Neural cell (in vitro differentiated cells): ENCODE measurements at regions not wholly inside any gene's neighbourhood (a gene's known extent, or its start where the extent isn't known, plus 50 kb on each side); places are given as distances from the start of the nearest gene placed in this dataset.

Experiments
- H2AFZ ChIP-seq: fragments of 200-600, 300-800 bp; sonication (generic), shearing (Covaris generic); 2 replicates; pipeline ENCODE4 v1.6.0; 2014; ENCODE audit warnings: low read depth, mild to moderate bottlenecking, antibody characterized with exemption, low read length, moderate library complexity
- H3F3A ChIP-seq: fragments of 200-600 bp; shearing (Covaris generic); 2 replicates; pipeline ENCODE4 v1.6.1; 2016; ENCODE audit warnings: mild to moderate bottlenecking, moderate library complexity, mixed read lengths, antibody characterized with exemption, low read length; ENCODE audit not compliant: insufficient read depth, poor library complexity, severe bottlenecking
- H3K27ac ChIP-seq: fragments of 200-600, 300-800 bp; sonication (generic), shearing (Covaris generic); 2 replicates; pipeline ENCODE4 v1.5.1; 2014; ENCODE audit warnings: mild to moderate bottlenecking, low read length, moderate library complexity
- H3K27me3 ChIP-seq: fragments of 300-800, 200-600 bp; sonication (generic), shearing (Covaris generic); 2 replicates; pipeline ENCODE4 v1.6.0; 2014; ENCODE audit warnings: mild to moderate bottlenecking, low read depth, low read length, moderate library complexity; ENCODE audit not compliant: insufficient read depth
- H3K36me3 ChIP-seq: fragments of 300-800, 200-600 bp; sonication (generic), shearing (Covaris generic); 2 replicates; pipeline ENCODE4 v1.5.1; 2014; ENCODE audit warnings: mild to moderate bottlenecking, antibody characterized with exemption, low read length, moderate library complexity; ENCODE audit not compliant: insufficient read depth
- H3K4me2 ChIP-seq: fragments of 300-800, 200-600 bp; sonication (generic), shearing (Covaris generic); 2 replicates; pipeline ENCODE4 v1.6.0; 2014; ENCODE audit warnings: mild to moderate bottlenecking, low read length
- H3K4me3 ChIP-seq: fragments of 300-800, 200-600 bp; sonication (generic), shearing (Covaris generic); 2 replicates; pipeline ENCODE4 v1.5.1; 2014; ENCODE audit warnings: mild to moderate bottlenecking, low read length, moderate library complexity
- H3K79me2 ChIP-seq: fragments of 200-600 bp; shearing (Covaris generic); replicated peaks from 2 replicates; pipeline ENCODE4 v1.6.0; 2014; ENCODE audit warnings: mild to moderate bottlenecking, low read length, moderate library complexity; ENCODE audit not compliant: insufficient read depth
- H3K9ac ChIP-seq: fragments of 300-800, 200-600 bp; sonication (generic), shearing (Covaris generic); 2 replicates; pipeline ENCODE4 v1.6.1; 2016; ENCODE audit warnings: mild to moderate bottlenecking, low read length, mixed read lengths
- H3K9me2 ChIP-seq: fragments of 200-600 bp; shearing (Covaris generic); 2 replicates; pipeline ENCODE4 v1.6.1; 2016; ENCODE audit warnings: mild to moderate bottlenecking, low read length, mixed read lengths; ENCODE audit not compliant: insufficient read depth
- H3K9me3 ChIP-seq: fragments of 200-600, 300-800 bp; sonication (generic), shearing (Covaris generic); 2 replicates; pipeline ENCODE4 v1.6.1; 2016; ENCODE audit warnings: mild to moderate bottlenecking, mixed run types, low read length, moderate library complexity, mixed read lengths
- H4K20me1 ChIP-seq: fragments of 200-600 bp; shearing (Covaris generic); 2 replicates; pipeline ENCODE4 v1.6.1; 2016; ENCODE audit warnings: mild to moderate bottlenecking, mixed run types; ENCODE audit not compliant: insufficient read depth
- EP300 ChIP-seq: fragments of 450-650 bp; conservative IDR thresholded peaks from 2 replicates; pipeline ENCODE4 v1.6.1; 2014; ENCODE audit warnings: antibody characterized with exemption, mild to moderate bottlenecking, moderate library complexity; ENCODE audit not compliant: poor library complexity, severe bottlenecking
- EZH2 ChIP-seq: fragments of 200-600, 300-800 bp; shearing (Covaris generic), sonication (generic); IDR thresholded peaks from 2 replicates; pipeline ENCODE4 v1.6.1; 2014; ENCODE audit warnings: antibody characterized with exemption, low read length, borderline replicate concordance, mild to moderate bottlenecking; ENCODE audit not compliant: insufficient read depth, poor library complexity, severe bottlenecking
- MXI1 ChIP-seq: fragments of 450-650 bp; conservative IDR thresholded peaks from 2 replicates; pipeline ENCODE4 v1.6.1; 2014; ENCODE audit warnings: antibody characterized with exemption, mild to moderate bottlenecking; ENCODE audit not compliant: poor library complexity, severe bottlenecking
- POLR2AphosphoS5 ChIP-seq: IDR thresholded peaks from 2 replicates; pipeline ENCODE4 v1.6.1; 2012
- RAD21 ChIP-seq: fragments of 450-650 bp; conservative IDR thresholded peaks from 2 replicates; pipeline ENCODE4 v1.6.1; 2014; ENCODE audit warnings: antibody characterized with exemption, mild to moderate bottlenecking, moderate library complexity
- SMC3 ChIP-seq: fragments of 450-650 bp; conservative IDR thresholded peaks from 2 replicates; pipeline ENCODE4 v1.6.1; 2014; ENCODE audit warnings: antibody characterized with exemption, mild to moderate bottlenecking, moderate library complexity; ENCODE audit not compliant: poor library complexity
- TAF1 ChIP-seq: IDR thresholded peaks from 2 replicates; pipeline ENCODE4 v1.6.1; 2012; ENCODE audit warnings: low read depth
- TF ChIP-seq, protein P1 (sequence below): IDR thresholded peaks from 2 replicates; pipeline ENCODE4 v1.6.1; 2012; ENCODE audit warnings: borderline replicate concordance
- TF ChIP-seq, protein P2 (sequence below): fragments of 450-650 bp; IDR thresholded peaks from 2 replicates; pipeline ENCODE4 v1.5.1; 2014; ENCODE audit warnings: antibody characterized with exemption, mild to moderate bottlenecking, moderate library complexity; ENCODE audit not compliant: poor library complexity, severe bottlenecking

DNA sequence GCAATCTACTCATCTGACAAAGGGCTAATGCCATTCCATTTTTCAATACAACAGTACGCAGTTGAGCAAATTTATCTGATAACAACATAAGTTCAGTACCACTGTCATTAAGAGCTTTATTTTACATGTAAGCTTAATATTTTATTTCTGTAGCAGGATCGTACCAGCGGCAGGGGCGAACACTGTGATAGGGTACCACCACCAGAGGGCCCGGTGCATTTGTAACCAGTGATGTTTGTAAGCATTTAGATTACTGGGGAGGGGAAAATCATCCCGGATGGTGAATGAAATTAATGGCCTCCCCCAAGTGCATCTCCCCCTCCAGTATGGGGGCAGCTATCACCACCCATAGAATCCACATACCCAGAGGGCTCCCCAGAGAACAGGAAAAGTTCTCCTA, 179.0 kb downstream of the ADGRA3 start:
- TF ChIP-seq, protein P1, sequence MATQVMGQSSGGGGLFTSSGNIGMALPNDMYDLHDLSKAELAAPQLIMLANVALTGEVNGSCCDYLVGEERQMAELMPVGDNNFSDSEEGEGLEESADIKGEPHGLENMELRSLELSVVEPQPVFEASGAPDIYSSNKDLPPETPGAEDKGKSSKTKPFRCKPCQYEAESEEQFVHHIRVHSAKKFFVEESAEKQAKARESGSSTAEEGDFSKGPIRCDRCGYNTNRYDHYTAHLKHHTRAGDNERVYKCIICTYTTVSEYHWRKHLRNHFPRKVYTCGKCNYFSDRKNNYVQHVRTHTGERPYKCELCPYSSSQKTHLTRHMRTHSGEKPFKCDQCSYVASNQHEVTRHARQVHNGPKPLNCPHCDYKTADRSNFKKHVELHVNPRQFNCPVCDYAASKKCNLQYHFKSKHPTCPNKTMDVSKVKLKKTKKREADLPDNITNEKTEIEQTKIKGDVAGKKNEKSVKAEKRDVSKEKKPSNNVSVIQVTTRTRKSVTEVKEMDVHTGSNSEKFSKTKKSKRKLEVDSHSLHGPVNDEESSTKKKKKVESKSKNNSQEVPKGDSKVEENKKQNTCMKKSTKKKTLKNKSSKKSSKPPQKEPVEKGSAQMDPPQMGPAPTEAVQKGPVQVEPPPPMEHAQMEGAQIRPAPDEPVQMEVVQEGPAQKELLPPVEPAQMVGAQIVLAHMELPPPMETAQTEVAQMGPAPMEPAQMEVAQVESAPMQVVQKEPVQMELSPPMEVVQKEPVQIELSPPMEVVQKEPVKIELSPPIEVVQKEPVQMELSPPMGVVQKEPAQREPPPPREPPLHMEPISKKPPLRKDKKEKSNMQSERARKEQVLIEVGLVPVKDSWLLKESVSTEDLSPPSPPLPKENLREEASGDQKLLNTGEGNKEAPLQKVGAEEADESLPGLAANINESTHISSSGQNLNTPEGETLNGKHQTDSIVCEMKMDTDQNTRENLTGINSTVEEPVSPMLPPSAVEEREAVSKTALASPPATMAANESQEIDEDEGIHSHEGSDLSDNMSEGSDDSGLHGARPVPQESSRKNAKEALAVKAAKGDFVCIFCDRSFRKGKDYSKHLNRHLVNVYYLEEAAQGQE, result no peak
- TF ChIP-seq RAD21 (no peak), EP300 (no peak), MXI1 (no peak), TAF1 (no peak), POLR2AphosphoS5 (no peak), SMC3 (no peak), EZH2 (no peak)
- TF ChIP-seq, protein P2, sequence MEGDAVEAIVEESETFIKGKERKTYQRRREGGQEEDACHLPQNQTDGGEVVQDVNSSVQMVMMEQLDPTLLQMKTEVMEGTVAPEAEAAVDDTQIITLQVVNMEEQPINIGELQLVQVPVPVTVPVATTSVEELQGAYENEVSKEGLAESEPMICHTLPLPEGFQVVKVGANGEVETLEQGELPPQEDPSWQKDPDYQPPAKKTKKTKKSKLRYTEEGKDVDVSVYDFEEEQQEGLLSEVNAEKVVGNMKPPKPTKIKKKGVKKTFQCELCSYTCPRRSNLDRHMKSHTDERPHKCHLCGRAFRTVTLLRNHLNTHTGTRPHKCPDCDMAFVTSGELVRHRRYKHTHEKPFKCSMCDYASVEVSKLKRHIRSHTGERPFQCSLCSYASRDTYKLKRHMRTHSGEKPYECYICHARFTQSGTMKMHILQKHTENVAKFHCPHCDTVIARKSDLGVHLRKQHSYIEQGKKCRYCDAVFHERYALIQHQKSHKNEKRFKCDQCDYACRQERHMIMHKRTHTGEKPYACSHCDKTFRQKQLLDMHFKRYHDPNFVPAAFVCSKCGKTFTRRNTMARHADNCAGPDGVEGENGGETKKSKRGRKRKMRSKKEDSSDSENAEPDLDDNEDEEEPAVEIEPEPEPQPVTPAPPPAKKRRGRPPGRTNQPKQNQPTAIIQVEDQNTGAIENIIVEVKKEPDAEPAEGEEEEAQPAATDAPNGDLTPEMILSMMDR, result no peak
- H3K27ac ChIP-seq, result no peak overlapping the region
- H3K9me2 ChIP-seq, result no peaks in the 10 kb centered on the region
- H3K9me3 ChIP-seq, result no peaks in the 10 kb centered on the region
- H3K4me3 ChIP-seq, result no peak overlapping the region
- no peaks in the 10 kb centered on the region for H4K20me1 ChIP-seq
- H3K27me3 ChIP-seq, result no peaks in the 10 kb centered on the region
- no peaks in the 10 kb centered on the region for H3K79me2 ChIP-seq
- H3K36me3 ChIP-seq, result no peaks in the 10 kb centered on the region
- H2AFZ ChIP-seq, result no peak overlapping the region
- no peak overlapping the region for H3K4me2 ChIP-seq
- H3F3A ChIP-seq, result no peaks in the 10 kb centered on the region
- H3K9ac ChIP-seq, result no peak overlapping the region

DNA sequence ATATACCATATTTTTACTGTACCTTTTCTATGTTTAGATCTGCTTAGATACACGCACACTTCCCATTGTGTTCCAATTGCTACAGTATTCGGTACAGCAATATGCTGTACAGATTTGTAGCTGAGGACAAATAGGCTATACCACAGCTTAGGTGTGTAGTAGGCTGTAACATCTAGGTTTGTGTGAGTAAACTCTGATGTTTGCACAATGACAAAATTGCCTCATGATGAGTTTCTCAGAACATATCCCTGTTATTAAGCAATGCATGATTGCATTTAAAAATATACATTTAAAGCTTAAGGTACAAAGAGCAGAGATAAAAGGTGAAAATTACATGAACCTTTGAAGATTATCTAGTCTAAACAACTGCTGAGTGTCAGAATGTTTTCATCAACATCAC, 181.7 kb downstream of the ADGRA3 start:
- Histone ChIP-seq H3F3A (no peaks in the 10 kb centered on the region), H2AFZ (no peak overlapping the region), H4K20me1 (no peaks in the 10 kb centered on the region), H3K4me3 (no peak overlapping the region), H3K36me3 (no peaks in the 10 kb centered on the region), H3K9me2 (no peaks in the 10 kb centered on the region), H3K9ac (no peak overlapping the region), H3K79me2 (no peaks in the 10 kb centered on the region), H3K27me3 (no peaks in the 10 kb centered on the region), H3K27ac (no peak overlapping the region), H3K9me3 (peaks cover 3% of the 10 kb centered on the region), H3K4me2 (no peak overlapping the region)
- TF ChIP-seq EZH2, result no peak

DNA sequence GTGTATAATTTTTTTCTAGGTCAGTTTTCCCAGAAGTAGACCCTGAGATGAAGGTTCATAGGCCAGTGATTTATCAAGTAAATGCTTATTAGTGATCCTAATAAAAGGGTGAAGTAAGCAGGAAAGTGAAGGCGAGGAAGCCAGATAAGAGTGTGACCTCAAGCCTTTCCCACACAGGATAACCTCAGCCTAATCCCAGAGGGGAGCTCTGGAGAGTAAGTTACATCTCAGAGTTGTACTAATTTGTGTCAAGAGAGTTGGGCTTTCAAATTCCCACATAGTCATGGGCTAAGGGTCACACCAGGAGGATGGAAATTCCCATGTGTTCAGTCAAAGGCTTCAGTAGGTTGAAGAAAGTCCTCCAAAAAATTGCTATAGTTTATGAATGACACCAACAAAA, 191.4 kb downstream of the ADGRA3 start:
- no peaks in the 10 kb centered on the region for H3K79me2 ChIP-seq
- no peaks in the 10 kb centered on the region for H4K20me1 ChIP-seq
- no peaks in the 10 kb centered on the region for H3K9me2 ChIP-seq
- H3K9ac ChIP-seq, result no peak overlapping the region
- no peaks in the 10 kb centered on the region for H3K36me3 ChIP-seq
- TF ChIP-seq MXI1 (no peak), TAF1 (no peak), POLR2AphosphoS5 (no peak), SMC3 (no peak), EZH2 (no peak), RAD21 (no peak), EP300 (no peak)
- TF ChIP-seq, protein P2, result no peak
- TF ChIP-seq, protein P1, result no peak
- H3K9me3 ChIP-seq, result no peaks in the 10 kb centered on the region
- H3K27me3 ChIP-seq, result no peaks in the 10 kb centered on the region
- no peak overlapping the region for H3K4me3 ChIP-seq
- H3K4me2 ChIP-seq, result no peak overlapping the region
- no peak overlapping the region for H3K27ac ChIP-seq
- H3F3A ChIP-seq, result no peaks in the 10 kb centered on the region
- no peak overlapping the region for H2AFZ ChIP-seq
